HG02642 (cell line): ENCODE measurements at regions not wholly inside any gene's neighbourhood (a gene's known extent, or its start where the extent isn't known, plus 50 kb on each side); places are given as distances from the start of the nearest gene placed in this dataset.
"Not testable (repeated sequence)": the region's sequence is repeated elsewhere in the genome, so short reads cannot be mapped to it uniquely, and the experiment has no call there.

Experiments used
- ATAC-seq: cut with Tn5 transposase; IDR thresholded peaks from one replicate; pipeline ENCODE4 v1.9.1; 2021; ENCODE audit warnings: mild to moderate bottlenecking; ENCODE audit not compliant: unreplicated experiment, poor library complexity

- ATAC-seq, result not testable (repeated sequence)
Measured at GRCh38 chr3:10109-10996, 186.2 kb upstream of the CHL1 start.

- ATAC-seq, result no peak
Measured at GRCh38 chr3:11734-12133, 184.8 kb upstream of the CHL1 start.

- no peak for ATAC-seq
Measured at GRCh38 chr3:14652-15051, 181.9 kb upstream of the CHL1 start.

GRCh38 chr3:16366-16765 lies 180.2 kb upstream of the CHL1 start:
- ATAC-seq, result no peak

GRCh38 chr3:20421-20820 lies 176.1 kb upstream of the CHL1 start:
- ATAC-seq, result no peak

GRCh38 chr3:24006-24405 lies 172.6 kb upstream of the CHL1 start:
- ATAC-seq, result no peak

GRCh38 chr3:25056-25455 lies 171.5 kb upstream of the CHL1 start:
- ATAC-seq, result no peak

GRCh38 chr3:35985-36384 lies 160.6 kb upstream of the CHL1 start:
- ATAC-seq, result not testable (repeated sequence)

- ATAC-seq, result not testable (repeated sequence)
Measured at GRCh38 chr3:42871-43744, 153.5 kb upstream of the CHL1 start.

GRCh38 chr3:44028-44676 lies 152.4 kb upstream of the CHL1 start:
- ATAC-seq, result no peak

- not testable (repeated sequence) for ATAC-seq
Measured at GRCh38 chr3:44941-45340, 151.6 kb upstream of the CHL1 start.

GRCh38 chr3:46576-46975 lies 150.0 kb upstream of the CHL1 start:
- no peak for ATAC-seq

- not testable (repeated sequence) for ATAC-seq
Measured at GRCh38 chr3:53441-53840, 143.1 kb upstream of the CHL1 start.

GRCh38 chr3:54240-54639 lies 142.3 kb upstream of the CHL1 start:
- ATAC-seq, result no peak

GRCh38 chr3:56672-57071 lies 139.9 kb upstream of the CHL1 start:
- ATAC-seq, result no peak

- ATAC-seq, result no peak
Measured at GRCh38 chr3:59854-60253, 136.7 kb upstream of the CHL1 start.

- no peak for ATAC-seq
Measured at GRCh38 chr3:63095-63765, 133.3 kb upstream of the CHL1 start.

- ATAC-seq, result no peak
Measured at GRCh38 chr3:69690-70089, 126.9 kb upstream of the CHL1 start.

- no peak for ATAC-seq
Measured at GRCh38 chr3:72776-73175, 123.8 kb upstream of the CHL1 start.

- no peak for ATAC-seq
Measured at GRCh38 chr3:73271-73670, 123.3 kb upstream of the CHL1 start.
